ENCODE measurements at regions not wholly inside any gene's neighbourhood (a gene's known extent, or its start where the extent isn't known, plus 50 kb on each side); places are given as distances from the start of the nearest gene placed in this dataset.

GRCh38 chr3:168461793-168462192 lies 366.1 kb upstream of the GOLIM4 start:
- ATAC-seq (no peak), DNase-seq (ENCODE audit: low spot score) (no peak)
- intact Hi-C loops (cut with DNase I) = no loop called here

- intact Hi-C loops (cut with DNase I) = no loop called here
- ATAC-seq = no peak
Observed at GRCh38 chr3:168459226-168459784, 363.6 kb upstream of the GOLIM4 start.

GRCh38 chr3:168457954-168458539 lies 362.3 kb upstream of the GOLIM4 start:
- no peak for DNase-seq (ENCODE audit: low spot score)
- intact Hi-C loops (cut with DNase I) = no loop called here
- no peak for ATAC-seq

More at GRCh38 chr3:168459226-168459784, 363.6 kb upstream of the GOLIM4 start:
- DNase-seq (ENCODE audit: low spot score) = no peak

- intact Hi-C loops (cut with DNase I) = no loop called here
- ATAC-seq = no peak
Observed at GRCh38 chr3:168455814-168456213, 360.1 kb upstream of the GOLIM4 start.

GRCh38 chr3:168453623-168454022 lies 357.9 kb upstream of the GOLIM4 start:
- no peak for DNase-seq (ENCODE audit: low spot score)
- intact Hi-C loops (cut with DNase I) = no loop called here
- ATAC-seq = no peak

More at GRCh38 chr3:168455814-168456213, 360.1 kb upstream of the GOLIM4 start:
- no peak for DNase-seq (ENCODE audit: low spot score)

GRCh38 chr3:168443965-168444364 lies 348.2 kb upstream of the GOLIM4 start:
- ATAC-seq (no peak), DNase-seq (ENCODE audit: low spot score) (no peak)
- intact Hi-C loops (cut with DNase I) = no loop called here

- intact Hi-C loops (cut with DNase I) = no loop called here
- ATAC-seq (no peak), DNase-seq (ENCODE audit: low spot score) (no peak)
Observed at GRCh38 chr3:168442502-168442901, 346.8 kb upstream of the GOLIM4 start.

- intact Hi-C loops (cut with DNase I) = no loop called here
- ATAC-seq (no peak), DNase-seq (ENCODE audit: low spot score) (no peak)
Observed at GRCh38 chr3:168436245-168436724, 340.6 kb upstream of the GOLIM4 start.

- ATAC-seq (no peak), DNase-seq (ENCODE audit: low spot score) (no peak)
- intact Hi-C loops (cut with DNase I) = no loop called here
Observed at GRCh38 chr3:168431491-168431890, 335.8 kb upstream of the GOLIM4 start.

- DNase-seq (ENCODE audit: low spot score) = no peak
Observed at GRCh38 chr3:168427835-168428475, 332.2 kb upstream of the GOLIM4 start.

GRCh38 chr3:168427156-168427555 lies 331.4 kb upstream of the GOLIM4 start:
- intact Hi-C loops (cut with DNase I) = no loop called here
- DNase-seq (ENCODE audit: low spot score) (no peak), ATAC-seq (no peak)

More at GRCh38 chr3:168427835-168428475, 332.2 kb upstream of the GOLIM4 start:
- intact Hi-C loops (cut with DNase I) = no loop called here
- peak; percentile 34 for ATAC-seq

GRCh38 chr3:168425936-168426595 lies 330.3 kb upstream of the GOLIM4 start:
- intact Hi-C loops (cut with DNase I) = no loop called here
- ATAC-seq (no peak), DNase-seq (ENCODE audit: low spot score) (no peak)

- no peak for DNase-seq (ENCODE audit: low spot score)
- intact Hi-C loops (cut with DNase I) = no loop called here
Observed at GRCh38 chr3:168424059-168424734, 328.5 kb upstream of the GOLIM4 start.

GRCh38 chr3:168422843-168423242 lies 327.1 kb upstream of the GOLIM4 start:
- no peak for ATAC-seq
- no peak for DNase-seq (ENCODE audit: low spot score)
- intact Hi-C loops (cut with DNase I) = no loop called here

More at GRCh38 chr3:168424059-168424734, 328.5 kb upstream of the GOLIM4 start:
- ATAC-seq = no peak

GRCh38 chr3:168419091-168419490 lies 323.4 kb upstream of the GOLIM4 start:
- intact Hi-C loops (cut with DNase I) = no loop called here
- no peak for ATAC-seq
- DNase-seq (ENCODE audit: low spot score) = no peak

GRCh38 chr3:168417016-168417415 lies 321.3 kb upstream of the GOLIM4 start:
- intact Hi-C loops (cut with DNase I) = no loop called here
- ATAC-seq = no peak
- no peak for DNase-seq (ENCODE audit: low spot score)

GRCh38 chr3:168416446-168416845 lies 320.7 kb upstream of the GOLIM4 start:
- intact Hi-C loops (cut with DNase I) = no loop called here
- DNase-seq (ENCODE audit: low spot score) = no peak
- no peak for ATAC-seq

- ATAC-seq (no peak), DNase-seq (ENCODE audit: low spot score) (no peak)
- intact Hi-C loops (cut with DNase I) = no loop called here
Observed at GRCh38 chr3:168414149-168414548, 318.4 kb upstream of the GOLIM4 start.

- intact Hi-C loops (cut with DNase I) = no loop called here
- ATAC-seq (no peak), DNase-seq (ENCODE audit: low spot score) (no peak)
Observed at GRCh38 chr3:168407381-168407780, 311.7 kb upstream of the GOLIM4 start.
